BE2C (cell line): ENCODE measurements at regions not wholly inside any gene's neighbourhood (a gene's known extent, or its start where the extent isn't known, plus 50 kb on each side); places are given as distances from the start of the nearest gene placed in this dataset.

Experiments
- DNase-seq: peaks from one replicate; pipeline ENCODE4 v3.0.0-alpha.2; 2020
- H3K27me3 ChIP-seq: fragments of 250-450 bp; sonication (Bioruptor Pico); 2 replicates; pipeline ENCODE4 v1.5.1; 2020; ENCODE audit warnings: mild to moderate bottlenecking
- H3K36me3 ChIP-seq: fragments of 250-450 bp; sonication (Bioruptor Pico); 2 replicates; pipeline ENCODE4 v1.5.1; 2020; ENCODE audit warnings: mild to moderate bottlenecking
- H3K4me1 ChIP-seq: fragments of 250-450 bp; sonication (Bioruptor Pico); 2 replicates; pipeline ENCODE4 v1.5.1; 2020
- H3K4me3 ChIP-seq: 2 replicates; pipeline ENCODE4 v1.5.1; 2011; ENCODE audit warnings: low read depth, low read length
- H3K9me3 ChIP-seq: fragments of 250-450 bp; sonication (Bioruptor Pico); 2 replicates; pipeline ENCODE4 v1.5.1; 2020
- TF ChIP-seq, protein P1 (sequence below): IDR thresholded peaks from 2 replicates; pipeline ENCODE4 v1.5.1; 2012; ENCODE audit warnings: mild to moderate bottlenecking, low read depth, low read length

GRCh38 chr22:49689255-49689770 lies 138.4 kb downstream of the BRD1 start:
- Histone ChIP-seq H3K9me3 (no peaks in the 10 kb centered on the region), H3K36me3 (no peaks in the 10 kb centered on the region), H3K4me3 (no peak overlapping the region), H3K27me3 (peaks cover 24% of the 10 kb centered on the region), H3K4me1 (no peaks in the 10 kb centered on the region)
- TF ChIP-seq, protein P1, sequence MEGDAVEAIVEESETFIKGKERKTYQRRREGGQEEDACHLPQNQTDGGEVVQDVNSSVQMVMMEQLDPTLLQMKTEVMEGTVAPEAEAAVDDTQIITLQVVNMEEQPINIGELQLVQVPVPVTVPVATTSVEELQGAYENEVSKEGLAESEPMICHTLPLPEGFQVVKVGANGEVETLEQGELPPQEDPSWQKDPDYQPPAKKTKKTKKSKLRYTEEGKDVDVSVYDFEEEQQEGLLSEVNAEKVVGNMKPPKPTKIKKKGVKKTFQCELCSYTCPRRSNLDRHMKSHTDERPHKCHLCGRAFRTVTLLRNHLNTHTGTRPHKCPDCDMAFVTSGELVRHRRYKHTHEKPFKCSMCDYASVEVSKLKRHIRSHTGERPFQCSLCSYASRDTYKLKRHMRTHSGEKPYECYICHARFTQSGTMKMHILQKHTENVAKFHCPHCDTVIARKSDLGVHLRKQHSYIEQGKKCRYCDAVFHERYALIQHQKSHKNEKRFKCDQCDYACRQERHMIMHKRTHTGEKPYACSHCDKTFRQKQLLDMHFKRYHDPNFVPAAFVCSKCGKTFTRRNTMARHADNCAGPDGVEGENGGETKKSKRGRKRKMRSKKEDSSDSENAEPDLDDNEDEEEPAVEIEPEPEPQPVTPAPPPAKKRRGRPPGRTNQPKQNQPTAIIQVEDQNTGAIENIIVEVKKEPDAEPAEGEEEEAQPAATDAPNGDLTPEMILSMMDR: no peak
- DNase-seq: no peak

GRCh38 chr22:49688516-49689254 lies 139.0 kb downstream of the BRD1 start:
- Histone ChIP-seq H3K4me3 (no peak overlapping the region), H3K27me3 (peaks cover 24% of the 10 kb centered on the region), H3K9me3 (no peaks in the 10 kb centered on the region), H3K36me3 (no peaks in the 10 kb centered on the region), H3K4me1 (no peaks in the 10 kb centered on the region)
- TF ChIP-seq, protein P1: no peak
- no peak for DNase-seq

DNA sequence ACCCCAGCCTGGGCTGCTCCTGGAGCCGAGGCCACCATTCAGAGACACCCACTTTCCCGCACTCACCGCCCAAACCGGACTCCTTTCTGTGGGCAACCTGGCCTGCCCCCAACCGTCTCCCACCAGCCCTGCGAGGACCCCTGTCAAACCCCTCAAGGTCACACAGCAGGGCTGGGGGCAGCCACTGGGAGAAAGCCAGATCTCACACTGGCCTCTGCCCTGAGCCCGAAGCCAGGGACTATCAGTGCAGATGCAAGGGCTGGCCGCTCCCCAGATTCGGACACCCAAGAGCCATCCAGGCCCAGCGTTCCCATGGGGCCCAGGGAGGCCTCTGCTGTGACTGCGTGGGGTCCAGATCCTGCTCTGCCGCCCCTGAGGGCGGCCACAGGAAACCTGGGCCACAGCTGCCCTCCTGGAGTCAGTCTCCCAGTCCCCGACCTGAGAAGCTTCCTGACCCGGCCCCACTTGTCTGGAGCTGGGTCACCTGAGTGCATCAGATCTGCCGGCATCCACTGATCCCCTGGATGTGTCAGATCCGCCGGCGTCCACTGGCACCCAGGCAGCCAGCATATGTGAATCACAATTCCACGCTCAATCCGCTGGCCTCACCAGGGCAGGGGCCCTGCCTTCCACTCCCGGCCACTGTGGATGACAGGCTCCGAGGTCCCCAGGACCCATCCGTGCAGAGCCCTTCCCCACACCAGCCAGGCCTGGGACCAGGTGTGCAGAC lies 139.7 kb downstream of the BRD1 start:
- H3K36me3 ChIP-seq: no peaks in the 10 kb centered on the region

GRCh38 chr22:49687333-49687732 lies 140.3 kb downstream of the BRD1 start:
- Histone ChIP-seq H3K4me3 (no peak overlapping the region), H3K27me3 (peaks cover 24% of the 10 kb centered on the region), H3K9me3 (no peaks in the 10 kb centered on the region), H3K4me1 (no peaks in the 10 kb centered on the region), H3K36me3 (no peaks in the 10 kb centered on the region)
- no peak for DNase-seq
- TF ChIP-seq, protein P1: no peak

More for the DNA sequence above, 139.7 kb downstream of the BRD1 start:
- no peak for DNase-seq
- peaks cover 24% of the 10 kb centered on the region for H3K27me3 ChIP-seq
- H3K9me3 ChIP-seq: no peaks in the 10 kb centered on the region
- TF ChIP-seq, protein P1: no peak
- no peak overlapping the region for H3K4me3 ChIP-seq
- H3K4me1 ChIP-seq: no peaks in the 10 kb centered on the region

GRCh38 chr22:49686495-49687219 lies 141.0 kb downstream of the BRD1 start:
- peaks cover 29% of the 10 kb centered on the region for H3K27me3 ChIP-seq
- no peaks in the 10 kb centered on the region for H3K36me3 ChIP-seq
- no peak for DNase-seq

More at GRCh38 chr22:49686495-49687219, 141.0 kb downstream of the BRD1 start:
- no peaks in the 10 kb centered on the region for H3K9me3 ChIP-seq
- H3K4me3 ChIP-seq: no peak overlapping the region
- TF ChIP-seq, protein P1: no peak
- no peaks in the 10 kb centered on the region for H3K4me1 ChIP-seq
